ENCODE measurements at regions not wholly inside any gene's neighbourhood (a gene's known extent, or its start where the extent isn't known, plus 50 kb on each side); places are given as distances from the start of the nearest gene placed in this dataset.

DNA sequence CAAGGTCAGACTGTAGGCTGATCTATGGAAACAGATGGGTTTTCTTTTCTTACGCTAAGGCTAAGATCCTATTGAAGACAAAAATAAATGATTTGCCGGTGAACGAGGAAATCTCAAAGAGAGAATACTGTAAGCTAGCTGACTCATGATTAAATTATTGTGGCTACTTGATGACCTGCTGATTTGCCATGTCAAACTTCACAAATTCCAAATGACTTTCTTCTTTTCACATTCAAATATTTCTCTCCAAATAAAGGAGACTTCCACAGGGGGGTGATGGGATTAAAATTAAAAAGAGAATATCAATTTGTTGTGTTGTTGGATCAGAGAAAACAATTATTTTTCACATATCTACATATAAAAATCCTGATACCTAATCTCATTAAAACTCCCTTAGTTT, 860.6 kb upstream of the ZWINT start:
- no peak for DNase-seq (ENCODE audit: low read depth)

- no peak for DNase-seq (ENCODE audit: low read depth)
Measured at GRCh38 chr10:57218382-57218781, 857.3 kb upstream of the ZWINT start.

DNA sequence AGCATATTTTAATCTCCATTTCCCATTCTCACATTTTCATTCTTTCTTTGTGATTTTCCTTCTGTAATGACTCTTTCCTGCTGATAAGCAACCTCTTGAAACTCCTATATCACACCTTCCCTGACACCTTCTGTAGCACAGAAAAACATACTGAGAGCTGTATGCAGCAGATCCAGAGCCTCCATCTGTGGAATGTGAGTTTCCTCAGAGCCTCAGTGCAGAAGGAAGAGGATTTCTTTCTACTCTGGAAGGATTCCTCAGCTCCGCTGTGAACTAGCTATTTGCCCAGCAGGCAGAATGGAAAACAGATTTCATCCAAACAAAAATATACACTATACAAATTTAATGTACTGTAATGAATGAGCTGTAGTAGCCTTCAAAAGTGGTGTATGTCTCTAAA, 841.3 kb upstream of the ZWINT start:
- no peak for DNase-seq (ENCODE audit: low read depth)

DNA sequence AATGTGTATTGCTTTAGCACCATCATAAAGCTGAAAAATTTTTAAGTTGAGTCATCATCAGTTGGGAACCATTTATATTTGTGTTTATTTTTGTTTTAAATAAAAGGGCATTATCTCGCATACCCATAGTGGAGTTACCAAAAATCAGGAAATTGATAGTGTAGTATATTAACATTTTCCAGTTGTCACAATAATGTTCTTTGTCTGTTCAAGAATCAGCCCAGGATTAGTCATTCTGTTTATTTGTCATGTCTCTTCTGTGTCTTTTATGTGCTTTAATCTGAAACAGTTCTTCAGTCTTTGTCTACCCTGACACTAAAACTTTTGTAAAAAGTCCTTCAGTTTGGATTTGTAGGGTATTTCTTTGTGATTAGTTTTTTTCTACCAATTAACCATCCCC, 827.8 kb upstream of the ZWINT start:
- no peak for DNase-seq (ENCODE audit: low read depth)

DNA sequence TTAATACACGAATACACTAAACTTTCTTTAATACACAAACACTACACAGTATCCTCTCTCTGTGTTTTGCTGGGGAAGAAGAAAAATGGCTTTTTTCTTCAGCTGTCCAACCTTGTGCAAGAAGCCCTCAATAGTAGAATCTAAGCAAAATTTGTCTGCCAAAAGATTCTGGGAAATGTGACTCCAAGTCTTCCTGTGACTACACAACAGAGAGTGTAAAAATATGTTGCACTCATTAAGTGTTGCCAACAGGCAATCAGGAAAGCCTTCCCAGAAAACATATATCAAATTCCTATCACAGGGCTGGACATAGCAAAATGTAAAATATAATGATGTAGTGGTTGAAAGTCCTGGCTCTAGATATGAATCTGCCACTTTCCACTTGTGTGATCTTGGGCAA, 825.1 kb upstream of the ZWINT start:
- no peak for DNase-seq (ENCODE audit: low read depth)

DNA sequence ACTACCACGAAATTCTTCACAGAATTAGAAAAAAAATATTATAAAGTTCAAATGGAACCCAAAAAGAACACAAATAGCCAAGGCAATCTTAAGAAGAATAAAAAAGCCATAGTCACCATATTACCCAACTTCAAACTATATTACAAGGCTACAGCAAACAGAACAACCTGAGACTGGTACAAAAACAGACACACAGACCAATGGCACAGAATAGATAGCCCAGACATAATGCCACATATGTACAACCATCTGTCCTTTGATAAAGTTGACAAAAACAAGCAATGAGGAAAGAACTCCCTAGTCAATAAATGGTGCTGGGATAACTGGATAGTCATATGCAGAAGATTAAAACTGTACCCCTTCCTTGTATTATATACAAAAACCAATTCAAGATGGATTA, 808.5 kb upstream of the ZWINT start:
- DNase-seq (ENCODE audit: low read depth): no peak

DNA sequence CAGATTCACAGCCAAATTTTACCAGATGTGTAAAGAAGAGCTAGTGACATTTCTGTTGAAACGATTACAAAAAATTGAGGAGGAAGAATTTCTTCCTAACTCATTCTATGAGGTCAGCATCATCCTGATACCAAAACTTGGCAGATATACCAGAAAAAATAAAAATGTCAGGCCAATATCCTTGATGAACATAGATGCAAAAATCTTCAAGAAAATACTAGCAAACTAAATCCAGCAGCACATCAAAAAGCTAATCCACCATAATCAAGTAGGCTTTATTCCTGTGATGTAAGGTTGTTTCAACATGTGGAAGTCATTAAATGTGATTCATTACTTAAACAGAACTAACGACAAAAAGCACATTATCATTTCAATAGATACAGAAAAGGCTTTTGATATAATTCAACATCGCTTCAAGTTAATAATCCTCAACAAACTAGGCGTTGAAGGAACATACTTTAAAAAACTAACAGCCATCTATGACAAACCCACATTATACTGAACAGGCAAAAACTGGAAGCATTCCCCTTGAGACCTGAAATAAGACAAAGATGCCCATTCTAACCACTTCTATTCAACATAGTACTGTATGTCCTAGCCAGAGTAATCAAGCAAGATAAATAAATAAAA, 807.7 kb upstream of the ZWINT start:
- no peak for DNase-seq (ENCODE audit: low read depth)

DNA sequence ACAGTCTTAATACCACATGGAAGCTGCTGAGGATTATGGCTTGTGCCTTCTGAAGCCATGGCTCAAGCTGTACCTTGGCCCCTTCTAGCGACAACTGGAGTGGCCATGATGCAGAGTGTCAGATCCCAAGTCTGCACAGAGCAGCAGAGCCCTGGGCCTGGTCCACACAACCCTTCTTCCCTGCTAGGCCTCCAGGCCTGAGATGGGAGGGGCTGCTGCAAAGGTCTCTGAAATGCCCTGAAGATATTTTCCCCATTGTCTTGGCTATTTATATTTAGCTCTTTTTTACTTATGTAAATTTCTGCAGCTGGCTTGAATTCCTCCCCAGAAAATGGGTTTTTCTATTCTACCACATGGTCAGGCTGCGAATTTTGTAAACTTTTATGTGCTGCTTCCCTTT, 804.6 kb upstream of the ZWINT start:
- no peak for DNase-seq (ENCODE audit: low read depth)

GRCh38 chr10:57162231-57162630, 801.2 kb upstream of the ZWINT start:
- DNase-seq (ENCODE audit: low read depth): no peak

GRCh38 chr10:57161157-57161556, 800.1 kb upstream of the ZWINT start:
- DNase-seq (ENCODE audit: low read depth): no peak

DNA sequence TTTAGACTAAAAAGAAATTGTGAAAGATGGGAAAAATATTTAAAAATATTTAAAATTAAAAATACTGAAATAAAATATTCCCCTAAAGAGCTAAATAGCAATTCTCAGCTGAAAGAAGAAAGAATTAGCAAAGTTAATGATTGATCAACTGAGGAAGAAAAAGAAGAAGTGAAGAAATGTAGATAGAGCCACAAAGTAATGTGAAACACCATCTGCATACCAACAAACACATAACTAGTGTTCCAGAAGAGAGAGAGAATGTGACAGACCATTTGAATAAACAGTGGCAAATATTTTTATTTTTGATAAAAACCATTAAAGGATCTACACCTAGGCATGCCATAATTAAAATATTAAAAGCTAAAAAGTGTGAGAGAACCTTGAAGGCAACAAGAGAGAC, 784.5 kb upstream of the ZWINT start:
- no peak for DNase-seq (ENCODE audit: low read depth)

GRCh38 chr10:57142925-57143576, 782.0 kb upstream of the ZWINT start:
- no peak for DNase-seq (ENCODE audit: low read depth)

GRCh38 chr10:57141708-57142107, 780.6 kb upstream of the ZWINT start:
- no peak for DNase-seq (ENCODE audit: low read depth)

GRCh38 chr10:57119684-57120083, 758.6 kb upstream of the ZWINT start:
- DNase-seq (ENCODE audit: low read depth): no peak

DNA sequence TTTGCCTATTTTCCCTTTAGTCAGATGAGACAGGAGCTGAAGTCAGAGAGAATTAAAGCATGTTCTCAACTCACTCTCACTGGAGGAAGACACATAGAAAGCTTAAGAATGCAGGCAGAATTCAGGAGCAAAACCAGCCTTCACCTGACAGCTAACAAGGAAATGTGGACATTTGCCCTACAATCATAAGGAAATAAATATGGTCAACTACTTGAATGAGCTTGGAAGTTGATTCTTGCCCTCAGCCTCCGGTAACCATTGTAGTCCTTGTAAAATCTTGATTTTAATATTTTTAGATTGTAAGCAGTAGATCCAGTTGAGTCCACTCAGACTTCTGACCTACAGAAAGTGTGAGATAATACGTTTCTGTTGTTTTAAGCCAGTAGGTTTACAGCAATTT, 752.5 kb upstream of the ZWINT start:
- DNase-seq (ENCODE audit: low read depth): no peak

DNA sequence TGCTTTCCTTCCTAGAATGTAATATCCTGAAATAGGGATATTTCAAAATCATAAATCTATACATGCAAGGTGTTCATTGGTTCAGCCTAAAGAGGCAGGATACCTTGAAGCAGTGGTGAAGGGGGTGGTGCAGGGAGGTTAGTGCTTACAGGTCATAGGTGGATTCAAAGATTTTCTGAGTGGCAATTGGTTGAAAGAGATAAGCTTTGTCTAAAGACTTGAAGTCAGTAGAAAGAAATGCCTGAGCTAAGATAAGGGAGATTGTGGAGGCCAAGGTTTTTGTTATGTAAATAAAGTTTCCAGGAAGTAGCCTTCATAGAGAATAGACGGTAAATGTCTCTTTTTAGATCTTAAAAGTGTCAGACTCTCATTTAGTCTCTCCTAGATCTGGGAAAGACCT, 741.2 kb upstream of the ZWINT start:
- DNase-seq (ENCODE audit: low read depth): no peak

GRCh38 chr10:57098146-57098545, 737.1 kb upstream of the ZWINT start:
- DNase-seq (ENCODE audit: low read depth): no peak

DNA sequence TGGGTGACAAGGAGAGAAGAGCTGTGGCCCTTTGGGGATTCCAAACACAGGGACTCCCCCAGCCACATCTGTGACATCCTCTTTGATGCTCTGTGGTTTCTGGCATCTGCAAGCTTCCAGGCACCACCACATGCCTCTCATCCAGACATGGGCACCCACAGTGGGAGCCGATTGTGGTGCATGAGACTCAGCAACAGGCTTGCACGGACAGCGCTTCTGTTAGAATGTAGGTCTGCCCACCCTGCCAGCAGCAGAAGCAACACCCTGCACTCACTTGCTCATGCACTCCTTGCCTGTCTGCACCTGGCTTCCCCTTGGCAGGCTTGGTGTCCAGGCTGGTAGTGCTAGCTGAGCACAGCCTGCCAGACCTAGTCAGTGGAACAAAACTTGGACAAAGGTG, 735.0 kb upstream of the ZWINT start:
- DNase-seq (ENCODE audit: low read depth): no peak

DNA sequence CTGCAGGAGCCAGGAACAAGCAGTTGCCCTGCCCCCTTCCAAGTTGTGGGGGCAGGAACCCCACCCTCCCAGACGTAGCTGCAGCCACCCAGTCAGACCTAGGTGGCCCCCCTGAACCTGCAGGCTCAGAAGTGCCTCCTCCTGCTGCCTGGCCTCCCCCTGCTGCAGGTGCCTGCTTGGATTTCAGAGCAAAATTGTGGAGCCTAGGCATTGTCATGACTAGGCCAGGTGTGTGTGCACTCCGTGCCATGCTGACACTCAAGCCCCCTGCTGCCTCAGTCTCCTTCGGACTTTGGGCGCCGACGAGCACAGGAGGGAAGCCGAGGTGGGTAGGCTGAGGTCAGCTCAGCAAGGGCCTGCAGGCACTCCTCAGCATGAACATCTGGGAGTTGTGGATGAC, 733.9 kb upstream of the ZWINT start:
- no peak for DNase-seq (ENCODE audit: low read depth)

DNA sequence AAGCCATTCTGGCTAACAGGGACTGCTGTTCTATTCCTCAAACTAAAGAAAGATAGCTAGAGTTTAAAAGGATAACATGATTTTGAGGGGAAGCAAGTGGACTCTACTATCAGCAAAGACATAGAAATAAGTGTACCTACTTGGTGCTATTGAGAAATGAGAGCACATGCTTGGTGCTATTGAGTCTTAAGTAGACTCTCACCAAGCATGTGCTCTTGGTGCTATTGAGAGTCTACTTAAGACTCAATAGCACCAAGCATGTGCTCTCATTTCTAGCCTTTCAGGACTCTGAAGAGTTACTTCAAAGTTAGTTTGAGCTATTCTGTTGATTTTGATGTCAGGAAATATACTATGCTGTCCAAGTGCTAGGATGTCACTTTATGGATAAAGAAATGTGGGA, 733.0 kb upstream of the ZWINT start:
- no peak for DNase-seq (ENCODE audit: low read depth)

- DNase-seq (ENCODE audit: low read depth): no peak
Measured at GRCh38 chr10:57053530-57053929, 692.5 kb upstream of the ZWINT start.

DNA sequence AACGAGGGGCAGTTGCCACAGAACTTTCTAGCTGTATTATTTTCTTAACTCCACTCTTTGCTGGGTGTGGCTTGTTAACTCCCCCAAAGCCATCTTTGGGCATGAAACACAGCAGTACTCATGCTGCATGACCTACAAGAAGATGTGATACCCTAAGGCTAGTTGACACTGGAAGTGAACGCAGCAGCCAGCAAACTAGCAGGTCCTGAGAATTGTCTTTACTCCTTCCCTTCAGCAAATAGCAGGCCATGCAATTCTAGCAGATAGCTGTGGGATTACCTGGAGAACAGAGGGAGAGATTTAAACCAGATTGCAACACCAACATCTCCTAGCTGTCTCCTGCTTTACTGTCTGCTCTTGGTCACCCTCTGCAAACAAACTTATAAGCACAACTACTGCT, 688.0 kb upstream of the ZWINT start:
- DNase-seq (ENCODE audit: low read depth): no peak

DNA sequence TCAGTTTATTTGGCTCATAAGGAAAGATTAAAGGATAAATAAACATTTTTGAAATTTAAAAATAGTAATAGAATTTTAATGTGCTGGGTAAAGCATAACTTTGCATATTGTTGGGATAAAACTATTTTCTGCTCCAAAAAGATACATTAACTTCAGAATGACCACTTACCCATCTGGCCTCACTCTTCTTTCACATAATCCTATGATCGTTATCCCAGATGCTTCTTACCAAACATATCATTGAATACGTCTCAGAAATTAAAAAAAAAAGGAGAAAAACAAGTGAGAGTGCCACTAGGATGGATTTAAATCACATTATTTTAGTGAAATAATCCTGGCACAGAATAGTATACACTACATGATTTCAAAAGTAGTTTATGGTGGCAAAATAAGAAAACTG, 677.5 kb upstream of the ZWINT start:
- no peak for DNase-seq (ENCODE audit: low read depth)

- DNase-seq (ENCODE audit: low read depth): no peak
Measured at GRCh38 chr10:57035310-57035709, 674.3 kb upstream of the ZWINT start.

Measured in myocyte (in vitro differentiated cells).